T-helper 1 cell treated with Interleukin-12 subunit alpha and Interleukin-12 subunit beta and Interleukin-4 antibody, amounts not matched to agents 30 μg/mL and 1 μg/mL, for 36 hours (primary cell): ENCODE measurements at regions not wholly inside any gene's neighbourhood (a gene's known extent, or its start where the extent isn't known, plus 50 kb on each side); places are given as distances from the start of the nearest gene placed in this dataset.

Experiments
- H3K27ac Mint-ChIP-seq: one replicate; pipeline ENCODE4 v1.8.0; 2021; ENCODE audit warnings: mild to moderate bottlenecking, mixed read lengths
- H3K27me3 Mint-ChIP-seq: one replicate; pipeline ENCODE4 v1.8.0; 2021; ENCODE audit warnings: low read depth, mixed read lengths
- H3K36me3 Mint-ChIP-seq: one replicate; pipeline ENCODE4 v1.8.0; 2021; ENCODE audit warnings: low read depth, mixed read lengths
- H3K4me1 Mint-ChIP-seq: one replicate; pipeline ENCODE4 v1.8.0; 2021; ENCODE audit warnings: low read depth, mixed read lengths
- H3K4me3 Mint-ChIP-seq: one replicate; pipeline ENCODE4 v1.8.0; 2021; ENCODE audit warnings: mild to moderate bottlenecking, moderate library complexity, mixed read lengths
- H3K9me3 Mint-ChIP-seq: one replicate; pipeline ENCODE4 v1.8.0; 2021; ENCODE audit warnings: mixed read lengths

DNA sequence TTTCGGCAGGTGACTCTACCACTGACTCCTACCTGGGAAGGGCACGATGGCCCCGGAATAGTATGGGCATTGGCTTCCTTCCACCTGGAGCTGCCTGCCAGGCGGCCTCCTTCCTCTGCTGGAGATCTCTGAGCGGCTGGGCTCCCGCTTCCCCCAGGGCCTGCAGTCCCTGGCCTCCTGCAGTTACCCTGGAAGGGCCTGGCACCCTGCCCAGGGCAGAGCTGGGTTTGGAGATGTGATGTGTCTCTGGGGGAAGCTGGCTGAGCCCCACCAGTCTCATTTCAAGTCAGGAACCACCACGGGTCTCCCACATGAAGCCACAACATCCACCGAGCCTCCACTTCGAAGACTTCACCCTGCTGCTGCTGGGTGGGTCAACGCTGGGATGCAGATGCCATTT is 97.9 kb downstream of the IRF8 start:
- Mint-ChIP-seq H3K27me3 (no peaks in the 10 kb centered on the region), H3K4me1 (peaks cover 21% of the 10 kb centered on the region), H3K4me3 (no peak overlapping the region), H3K36me3 (no peaks in the 10 kb centered on the region), H3K27ac (no peak overlapping the region), H3K9me3 (no peaks in the 10 kb centered on the region)

DNA sequence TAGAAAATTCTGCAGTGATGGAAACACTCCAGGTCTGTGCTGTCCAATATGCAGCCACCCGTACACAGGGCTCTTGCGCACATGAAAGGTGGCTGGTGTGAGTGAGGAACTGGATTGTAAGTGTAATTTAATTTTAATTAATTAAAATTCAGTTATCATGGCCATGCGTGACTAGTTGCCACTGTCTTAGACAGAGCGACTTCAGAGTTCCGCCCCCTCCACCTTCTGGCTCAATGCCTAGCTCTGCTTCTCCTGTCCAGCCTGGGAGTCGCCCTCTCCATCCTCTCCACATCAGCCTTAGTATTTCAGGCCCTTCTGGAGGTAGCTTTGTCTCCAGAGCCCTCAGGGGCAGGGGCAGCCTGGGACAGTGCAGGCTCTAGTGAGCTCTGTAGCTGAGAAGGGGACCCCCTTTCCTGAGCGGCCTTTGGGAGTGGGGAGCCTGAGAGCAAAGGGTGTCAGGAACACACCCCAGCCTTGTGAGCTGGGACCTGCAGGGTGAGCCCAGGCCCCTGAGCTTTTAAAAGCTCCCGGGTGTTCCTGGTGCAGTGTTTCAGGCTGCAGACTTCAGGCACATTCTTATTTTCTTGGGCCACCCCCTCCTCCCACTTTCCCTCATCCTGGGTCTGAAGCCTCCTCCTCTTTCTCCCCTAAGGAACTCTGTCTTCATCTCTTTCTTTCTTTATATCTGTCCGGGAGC is 99.4 kb downstream of the IRF8 start:
- Mint-ChIP-seq H3K36me3 (no peaks in the 10 kb centered on the region), H3K27ac (peak overlapping the region; percentile 3), H3K4me3 (no peak overlapping the region), H3K4me1 (peaks cover 21% of the 10 kb centered on the region), H3K9me3 (no peaks in the 10 kb centered on the region), H3K27me3 (no peaks in the 10 kb centered on the region)

DNA sequence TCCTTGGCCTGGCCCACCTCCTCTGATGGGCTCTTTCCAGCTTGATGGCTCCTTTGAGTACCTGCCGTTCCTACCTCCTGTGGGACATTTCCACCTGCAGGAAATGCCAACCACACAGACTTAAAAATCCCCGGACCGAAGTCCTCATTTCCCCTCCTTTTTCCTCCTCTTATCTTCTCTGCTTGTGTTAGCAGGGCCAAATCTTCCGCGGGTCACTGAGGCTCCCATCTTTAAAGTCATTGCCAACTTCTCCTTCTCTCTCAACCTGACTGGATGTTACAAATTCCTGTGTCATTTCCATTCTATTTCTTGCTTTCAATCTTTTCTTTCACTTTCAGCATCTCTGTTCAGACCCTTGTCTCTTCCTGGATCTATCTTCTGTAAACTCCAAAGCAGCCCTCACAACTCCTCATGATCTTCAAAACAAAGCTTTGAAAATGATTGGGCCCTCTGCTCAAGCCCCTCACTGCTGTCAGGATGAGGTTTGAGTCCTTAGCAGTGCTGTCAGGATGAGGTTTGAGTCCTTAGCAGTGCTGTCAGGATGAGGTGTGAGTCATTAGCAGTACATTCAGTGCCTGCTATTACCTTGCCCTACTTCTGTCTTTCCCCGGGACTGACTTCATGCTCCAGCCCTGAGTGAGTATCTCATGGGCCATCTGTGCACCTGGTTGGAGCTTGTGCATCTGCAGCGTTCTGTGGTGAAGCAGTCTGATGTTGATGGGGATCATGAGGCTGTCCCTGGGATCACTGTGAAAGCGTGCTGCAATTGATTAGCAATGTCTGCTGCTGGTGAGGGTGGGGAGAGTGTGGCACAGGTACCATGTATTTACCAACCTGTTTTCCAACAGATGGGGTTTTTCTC is 100.1 kb downstream of the IRF8 start:
- no peaks in the 10 kb centered on the region for H3K9me3 Mint-ChIP-seq
- H3K4me1 Mint-ChIP-seq, result peaks cover 21% of the 10 kb centered on the region
- no peaks in the 10 kb centered on the region for H3K36me3 Mint-ChIP-seq
- peak overlapping the region; percentile 3 for H3K27ac Mint-ChIP-seq
- H3K4me3 Mint-ChIP-seq, result peak overlapping the region; percentile 24
- no peaks in the 10 kb centered on the region for H3K27me3 Mint-ChIP-seq

DNA sequence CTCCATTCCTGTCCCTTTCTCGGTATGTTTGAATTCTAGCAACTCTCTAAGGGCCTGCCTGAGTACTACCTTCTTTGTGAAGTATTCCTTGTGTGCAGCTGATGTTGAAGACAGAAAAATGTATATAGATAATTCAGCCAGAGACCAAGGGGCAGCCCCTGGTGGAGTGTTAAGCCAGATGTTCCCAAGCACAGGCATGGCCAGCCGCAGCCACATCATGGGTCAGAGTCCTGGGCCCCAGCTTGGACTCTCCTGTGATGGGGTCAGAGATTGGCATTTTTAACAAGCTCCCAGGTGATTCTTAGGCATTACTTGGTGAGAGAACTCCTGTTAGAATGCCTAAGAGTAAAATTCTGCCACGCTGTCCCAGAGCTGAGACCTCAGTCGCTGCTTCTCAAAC is 100.8 kb downstream of the IRF8 start:
- H3K27me3 Mint-ChIP-seq, result no peaks in the 10 kb centered on the region
- no peaks in the 10 kb centered on the region for H3K9me3 Mint-ChIP-seq
- H3K4me3 Mint-ChIP-seq, result no peak overlapping the region
- H3K27ac Mint-ChIP-seq, result no peak overlapping the region
- no peaks in the 10 kb centered on the region for H3K36me3 Mint-ChIP-seq
- peaks cover 21% of the 10 kb centered on the region for H3K4me1 Mint-ChIP-seq

DNA sequence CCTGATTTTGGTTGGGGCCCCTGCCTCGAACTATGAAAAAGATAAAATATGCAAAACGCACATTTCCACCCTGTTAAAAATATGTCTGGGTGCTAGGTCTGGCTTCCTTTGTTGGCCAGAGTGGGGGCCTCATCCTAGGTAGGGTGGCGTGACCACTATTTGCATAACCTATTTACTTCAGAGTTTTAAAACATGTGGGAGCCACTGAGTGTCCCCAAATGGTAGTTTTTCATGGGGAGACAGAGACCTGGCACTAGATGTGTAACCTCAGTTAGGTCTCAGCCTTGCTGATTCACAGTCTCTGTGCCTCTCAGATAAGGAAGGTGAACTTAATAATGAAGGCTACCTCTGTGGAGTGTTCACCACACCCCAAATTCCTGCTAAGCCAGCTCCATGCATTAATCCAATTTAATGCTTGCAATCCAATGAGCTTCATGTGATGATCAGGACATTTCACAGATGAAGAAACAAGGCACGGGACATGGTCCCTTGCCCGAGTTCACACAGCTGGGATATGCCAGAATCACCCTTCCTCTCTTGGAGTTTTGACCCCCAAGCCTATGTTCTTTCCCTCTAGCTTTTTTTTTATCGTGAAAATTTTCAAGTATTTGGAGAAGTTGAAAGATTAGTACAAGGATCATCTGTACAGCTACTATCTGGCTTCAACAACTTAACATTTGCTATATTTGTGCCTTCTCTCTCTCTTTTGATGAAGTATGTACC is 103.4 kb downstream of the IRF8 start:
- no peaks in the 10 kb centered on the region for H3K9me3 Mint-ChIP-seq
- H3K27ac Mint-ChIP-seq, result no peak overlapping the region
- no peak overlapping the region for H3K4me3 Mint-ChIP-seq
- no peaks in the 10 kb centered on the region for H3K36me3 Mint-ChIP-seq
- H3K27me3 Mint-ChIP-seq, result no peaks in the 10 kb centered on the region
- peaks cover 9% of the 10 kb centered on the region for H3K4me1 Mint-ChIP-seq

DNA sequence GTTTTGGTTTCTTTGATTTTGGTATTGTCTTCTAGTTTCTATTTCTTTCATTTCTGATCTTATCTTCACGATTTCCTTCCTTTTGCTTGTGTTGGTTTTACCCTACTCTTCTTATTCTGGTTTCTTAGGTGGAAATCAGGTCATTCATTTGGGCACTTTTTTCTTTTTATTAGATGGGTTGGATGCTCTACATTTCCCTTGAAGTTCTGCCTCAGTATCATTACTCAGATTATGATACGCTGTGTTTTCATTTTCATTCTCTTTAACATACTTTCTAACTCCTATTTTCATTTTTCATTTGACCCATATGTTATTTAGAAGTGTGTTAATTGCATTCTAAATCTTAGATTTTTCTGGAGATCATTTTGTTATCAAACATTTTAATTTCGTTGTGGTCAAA is 108.6 kb downstream of the IRF8 start:
- peak overlapping the region; percentile 23 for H3K4me3 Mint-ChIP-seq
- H3K4me1 Mint-ChIP-seq, result peaks cover 14% of the 10 kb centered on the region
- no peaks in the 10 kb centered on the region for H3K9me3 Mint-ChIP-seq
- H3K27ac Mint-ChIP-seq, result no peak overlapping the region
- peaks cover 2% of the 10 kb centered on the region for H3K36me3 Mint-ChIP-seq
- no peaks in the 10 kb centered on the region for H3K27me3 Mint-ChIP-seq

DNA sequence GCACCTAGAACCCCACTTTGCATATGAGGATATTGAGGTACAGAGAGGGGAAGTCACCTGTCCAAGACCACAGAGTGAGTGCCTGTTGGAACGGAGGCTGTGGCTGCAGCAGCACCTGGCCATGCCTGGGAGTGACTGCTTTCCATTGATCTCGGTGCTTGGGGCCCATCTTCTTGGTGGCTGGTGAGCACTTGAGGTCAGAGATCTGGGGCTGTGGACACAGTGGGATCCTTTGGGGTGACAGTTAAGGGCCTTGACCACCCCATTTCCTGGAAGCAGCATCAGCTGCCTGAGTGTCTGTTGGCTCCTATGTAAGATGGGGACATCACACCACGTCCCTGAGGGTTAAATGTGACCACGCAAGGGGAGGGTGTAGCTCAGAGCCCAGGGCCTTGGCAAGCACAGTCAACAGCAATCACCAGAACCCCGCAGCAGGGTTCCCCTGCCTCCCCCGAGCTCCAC is 111.7 kb downstream of the IRF8 start:
- Mint-ChIP-seq H3K4me1 (peaks cover 14% of the 10 kb centered on the region), H3K27ac (no peak overlapping the region), H3K9me3 (peaks cover 5% of the 10 kb centered on the region), H3K27me3 (no peaks in the 10 kb centered on the region), H3K4me3 (no peak overlapping the region), H3K36me3 (peaks cover 4% of the 10 kb centered on the region)

DNA sequence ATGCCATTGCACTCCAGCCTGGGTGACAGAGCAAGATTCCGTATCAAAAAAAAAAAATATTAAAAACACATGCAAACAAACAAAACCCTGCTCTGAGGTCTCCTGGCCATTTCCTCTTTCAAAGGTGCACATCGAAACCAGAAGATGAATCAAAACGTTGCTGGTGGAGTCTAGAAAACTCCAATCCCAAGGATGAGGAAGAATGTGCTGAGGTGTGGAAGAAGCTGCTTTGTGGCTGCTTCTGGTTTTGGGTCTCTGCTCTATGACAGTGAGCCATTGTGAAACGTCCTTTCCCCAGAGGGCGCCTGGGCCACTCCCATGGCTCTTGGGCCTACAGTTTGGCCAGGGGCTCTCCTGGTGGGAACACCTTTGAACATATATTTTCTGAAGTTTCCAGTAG is 112.6 kb downstream of the IRF8 start:
- no peaks in the 10 kb centered on the region for H3K27me3 Mint-ChIP-seq
- peaks cover 14% of the 10 kb centered on the region for H3K4me1 Mint-ChIP-seq
- peaks cover 5% of the 10 kb centered on the region for H3K9me3 Mint-ChIP-seq
- H3K4me3 Mint-ChIP-seq, result no peak overlapping the region
- H3K36me3 Mint-ChIP-seq, result peaks cover 4% of the 10 kb centered on the region
- no peak overlapping the region for H3K27ac Mint-ChIP-seq

DNA sequence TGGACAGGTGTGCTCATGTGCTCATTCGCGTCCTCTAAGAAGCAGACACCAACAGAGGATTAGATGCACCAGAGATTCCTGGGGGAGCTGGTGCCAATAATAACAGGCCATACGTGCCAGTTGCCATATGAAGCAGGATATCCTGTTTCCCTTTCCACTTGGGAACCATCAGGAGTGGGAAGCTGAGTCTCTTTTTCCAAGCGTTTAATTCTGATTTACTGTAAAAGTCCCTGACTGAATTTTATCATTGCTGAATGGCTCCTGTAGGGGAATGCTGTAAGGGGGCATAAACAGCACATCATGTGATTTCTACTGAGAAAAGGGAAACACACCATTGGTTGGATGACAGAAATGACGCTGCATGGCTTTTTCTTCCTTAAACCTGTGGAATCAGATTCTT is 113.3 kb downstream of the IRF8 start:
- Mint-ChIP-seq H3K4me3 (no peak overlapping the region), H3K36me3 (peaks cover 4% of the 10 kb centered on the region), H3K27me3 (no peaks in the 10 kb centered on the region), H3K4me1 (peaks cover 14% of the 10 kb centered on the region), H3K9me3 (peaks cover 5% of the 10 kb centered on the region), H3K27ac (no peak overlapping the region)

DNA sequence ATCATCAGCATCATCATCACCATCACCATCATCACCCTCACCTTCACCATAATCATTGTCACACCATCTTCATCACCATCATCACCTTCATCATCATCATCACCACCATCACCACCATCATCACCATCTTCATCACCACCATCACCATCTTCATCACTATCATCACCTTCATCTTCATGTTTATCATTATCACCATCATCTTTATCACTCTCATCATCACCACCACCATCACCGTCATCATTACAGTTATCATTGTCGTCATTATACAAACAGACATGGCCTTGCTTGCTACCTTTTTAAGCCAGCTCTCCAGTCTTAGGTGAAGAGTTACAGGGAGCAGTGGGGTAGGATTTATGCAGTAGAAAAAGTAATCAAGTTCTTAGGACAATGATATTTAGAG is 114.9 kb downstream of the IRF8 start:
- peaks cover 5% of the 10 kb centered on the region for H3K9me3 Mint-ChIP-seq
- H3K27ac Mint-ChIP-seq, result no peak overlapping the region
- H3K27me3 Mint-ChIP-seq, result peaks cover 11% of the 10 kb centered on the region
- peaks cover 2% of the 10 kb centered on the region for H3K36me3 Mint-ChIP-seq
- H3K4me3 Mint-ChIP-seq, result no peak overlapping the region
- no peaks in the 10 kb centered on the region for H3K4me1 Mint-ChIP-seq

DNA sequence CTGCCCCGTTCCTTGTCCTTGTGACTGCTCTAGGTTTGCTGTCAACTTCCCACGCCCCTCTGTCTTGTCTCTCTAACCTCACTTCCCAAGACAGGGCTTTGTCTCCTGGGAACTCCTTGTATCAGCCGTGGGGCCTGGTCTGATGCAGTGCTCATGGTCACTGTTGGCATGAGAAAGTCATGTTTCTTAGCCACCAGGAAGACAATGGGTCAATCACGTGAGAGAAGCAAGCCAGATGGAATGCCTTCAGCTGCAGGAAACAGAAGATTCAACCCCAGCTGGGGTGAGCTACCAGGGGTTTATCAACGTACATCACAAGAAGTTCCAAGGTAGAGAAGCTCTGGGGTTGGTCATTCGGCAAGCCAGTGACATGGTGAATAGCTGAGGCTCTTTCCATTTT is 116.6 kb downstream of the IRF8 start:
- H3K27ac Mint-ChIP-seq, result no peak overlapping the region
- H3K27me3 Mint-ChIP-seq, result peaks cover 23% of the 10 kb centered on the region
- no peak overlapping the region for H3K4me3 Mint-ChIP-seq
- no peaks in the 10 kb centered on the region for H3K4me1 Mint-ChIP-seq
- H3K9me3 Mint-ChIP-seq, result peaks cover 20% of the 10 kb centered on the region
- H3K36me3 Mint-ChIP-seq, result peaks cover 2% of the 10 kb centered on the region

DNA sequence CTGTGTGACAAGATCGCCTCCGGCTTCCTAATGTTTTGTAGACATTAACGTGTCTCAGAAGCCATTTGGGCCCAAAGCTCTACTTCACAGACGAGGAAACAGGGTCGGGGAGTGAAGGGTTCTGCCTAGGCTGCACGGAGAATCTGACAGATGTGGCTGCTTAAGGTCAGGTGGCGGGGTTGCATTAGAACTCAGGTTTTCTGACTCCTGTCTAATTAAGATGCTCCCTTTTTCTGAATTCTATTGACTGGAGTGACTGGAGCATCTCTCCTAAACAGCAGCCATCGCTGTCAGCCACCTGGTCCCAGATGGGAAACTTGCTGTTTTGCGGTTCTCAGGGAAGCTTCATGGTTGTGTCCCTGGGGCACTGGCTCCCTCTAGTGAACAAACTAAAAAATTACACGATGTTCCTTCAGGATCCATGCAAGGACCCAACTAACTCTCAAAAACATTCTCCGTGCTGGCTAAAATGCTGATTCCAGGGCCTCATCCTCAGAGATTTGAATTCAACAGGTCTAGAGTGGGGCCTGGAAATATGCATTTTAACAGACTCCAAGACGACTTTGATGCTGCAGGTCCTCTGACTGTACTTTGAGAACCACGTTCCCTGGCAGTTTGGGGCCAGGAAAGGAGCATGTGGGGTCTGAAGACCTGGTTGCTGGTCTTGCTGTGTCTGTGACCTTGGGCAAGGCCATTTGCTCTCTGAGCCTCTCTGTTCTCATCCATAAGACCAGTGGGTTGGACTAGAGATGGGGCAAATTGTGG is 117.4 kb downstream of the IRF8 start:
- Mint-ChIP-seq H3K9me3 (peaks cover 24% of the 10 kb centered on the region), H3K4me3 (no peak overlapping the region), H3K27ac (no peak overlapping the region), H3K27me3 (peaks cover 26% of the 10 kb centered on the region), H3K36me3 (peaks cover 2% of the 10 kb centered on the region), H3K4me1 (no peaks in the 10 kb centered on the region)

DNA sequence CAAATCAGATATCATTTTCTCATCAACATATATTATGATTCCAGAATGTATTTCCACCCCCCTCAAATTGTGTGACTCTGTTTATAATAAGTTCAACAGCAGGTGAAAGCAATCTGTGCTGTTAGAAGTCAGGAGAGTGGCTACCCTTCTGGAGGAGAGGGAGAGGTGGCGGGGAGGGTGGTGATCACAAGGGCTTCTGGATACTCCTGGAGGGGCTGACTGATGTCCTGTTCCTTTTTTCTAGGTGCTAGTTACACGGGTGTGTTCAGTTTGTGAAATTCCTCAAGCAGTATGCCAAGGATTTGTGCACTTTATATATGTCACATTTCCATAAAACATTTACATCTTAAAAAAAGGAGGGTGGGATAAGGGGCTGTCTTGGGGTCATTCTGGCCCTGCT is 119.1 kb downstream of the IRF8 start:
- H3K27ac Mint-ChIP-seq, result no peak overlapping the region
- H3K9me3 Mint-ChIP-seq, result peaks cover 24% of the 10 kb centered on the region
- H3K27me3 Mint-ChIP-seq, result peaks cover 26% of the 10 kb centered on the region
- no peaks in the 10 kb centered on the region for H3K4me1 Mint-ChIP-seq
- peaks cover 2% of the 10 kb centered on the region for H3K36me3 Mint-ChIP-seq
- no peak overlapping the region for H3K4me3 Mint-ChIP-seq

DNA sequence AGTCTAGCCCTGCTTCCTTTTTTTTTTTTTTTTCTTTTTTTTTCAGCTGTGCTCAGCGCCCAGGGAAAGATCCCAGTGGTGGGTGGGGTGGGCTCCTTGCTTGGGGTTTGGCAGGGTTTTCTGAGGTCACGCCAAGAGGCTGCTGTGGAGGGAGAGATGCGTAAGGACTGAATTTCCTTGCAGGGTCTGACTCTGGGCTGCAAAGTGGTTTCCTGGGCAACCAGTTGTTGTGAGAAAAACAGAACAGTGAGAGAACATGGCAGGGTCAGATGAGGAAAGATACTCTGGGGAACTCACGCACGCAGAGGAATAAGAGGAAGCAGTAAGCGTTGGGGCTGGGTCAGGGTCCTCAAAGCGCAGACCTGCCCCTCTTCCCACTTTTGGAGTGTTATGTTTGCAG is 119.5 kb downstream of the IRF8 start:
- peaks cover 26% of the 10 kb centered on the region for H3K27me3 Mint-ChIP-seq
- no peak overlapping the region for H3K4me3 Mint-ChIP-seq
- no peaks in the 10 kb centered on the region for H3K4me1 Mint-ChIP-seq
- H3K36me3 Mint-ChIP-seq, result peaks cover 2% of the 10 kb centered on the region
- no peak overlapping the region for H3K27ac Mint-ChIP-seq
- H3K9me3 Mint-ChIP-seq, result peaks cover 24% of the 10 kb centered on the region
